ENCODE measurements at regions not wholly inside any gene's neighbourhood (a gene's known extent, or its start where the extent isn't known, plus 50 kb on each side); places are given as distances from the start of the nearest gene placed in this dataset.

- no peak for DNase-seq
These were observed 793.7 kb upstream of the LCORL start for GRCh38 chr4:18815081-18815778.

GRCh38 chr4:18813771-18814170 is 792.2 kb upstream of the LCORL start:
- DNase-seq, result no peak

DNA sequence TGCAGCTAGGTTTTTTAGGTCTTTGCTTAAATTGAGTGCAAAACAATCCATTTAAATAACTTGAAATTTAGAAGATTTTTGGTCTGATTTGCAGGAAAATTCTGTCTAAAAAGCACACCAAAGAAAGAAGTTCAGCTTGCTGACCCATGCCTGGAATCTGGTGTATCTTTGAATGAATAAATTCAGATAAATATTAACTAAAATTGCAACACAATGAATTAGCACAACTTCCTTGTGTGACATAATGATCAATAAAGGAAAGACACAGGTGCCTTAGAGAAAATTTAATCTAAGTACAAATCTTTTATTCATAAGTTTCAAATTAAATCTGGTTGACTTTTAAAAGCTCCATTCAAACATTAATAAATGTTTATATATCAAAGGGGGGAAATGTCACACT is 791.5 kb upstream of the LCORL start:
- DNase-seq, result no peak

DNA sequence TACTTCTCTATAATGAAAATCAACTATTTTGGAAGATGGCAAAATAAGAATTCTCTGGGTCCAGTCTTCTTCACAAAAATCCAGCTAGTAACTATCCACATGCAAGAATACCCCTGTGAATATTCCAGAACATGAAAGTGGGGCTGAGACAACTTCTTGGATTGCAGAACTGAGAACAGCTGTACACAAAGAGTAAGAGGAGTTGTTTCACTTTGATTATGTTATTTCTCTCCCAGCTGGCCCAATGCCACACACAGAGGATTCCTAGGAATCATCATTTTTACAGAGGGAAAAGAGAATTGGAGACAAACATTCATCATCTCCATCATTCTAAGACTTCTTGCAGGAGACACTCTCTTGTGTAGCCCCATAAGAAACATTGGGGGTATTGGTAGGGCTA is 782.2 kb upstream of the LCORL start:
- no peak for DNase-seq

- DNase-seq, result no peak
These were observed 776.6 kb upstream of the LCORL start for GRCh38 chr4:18798123-18798522.

GRCh38 chr4:18795794-18796193 is 774.2 kb upstream of the LCORL start:
- no peak for DNase-seq

DNA sequence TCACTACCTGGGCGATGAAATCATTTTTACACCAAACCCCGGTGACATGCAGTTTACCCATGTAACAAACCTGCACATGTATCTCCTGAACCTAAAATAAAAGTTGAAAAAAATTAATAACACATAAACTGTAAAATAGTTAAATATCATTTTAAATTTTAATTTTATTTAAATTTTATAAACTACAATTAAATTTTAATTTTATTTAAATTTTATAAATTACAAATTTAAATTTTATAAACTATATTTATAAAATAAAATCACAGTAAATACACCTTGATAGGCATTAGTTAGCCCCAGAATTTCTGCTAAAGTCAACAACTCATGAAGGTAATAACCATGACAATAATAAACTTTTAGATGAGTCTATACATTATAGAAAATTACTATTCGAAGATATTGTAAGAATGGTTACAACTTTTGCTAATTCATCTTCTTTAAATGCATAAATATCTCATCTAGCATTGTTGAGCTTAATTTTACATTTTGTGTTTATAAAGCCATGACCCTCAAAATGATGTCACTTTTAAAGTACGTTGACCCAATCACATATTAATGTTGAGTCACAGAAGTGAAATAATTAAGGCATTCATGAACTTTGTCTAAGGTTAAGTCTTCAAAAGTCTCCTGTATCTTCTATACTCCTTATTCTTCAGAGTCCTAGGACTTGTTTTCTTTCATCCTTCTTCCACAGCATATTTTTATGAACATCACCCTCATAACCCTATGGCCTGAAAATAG is 755.8 kb upstream of the LCORL start:
- DNase-seq, result no peak

- DNase-seq, result no peak
These were observed 746.4 kb upstream of the LCORL start for GRCh38 chr4:18767921-18768320.

- DNase-seq, result no peak
These were observed 735.1 kb upstream of the LCORL start for GRCh38 chr4:18756671-18757070.

- no peak for DNase-seq
These were observed 732.6 kb upstream of the LCORL start for GRCh38 chr4:18754180-18754579.

DNA sequence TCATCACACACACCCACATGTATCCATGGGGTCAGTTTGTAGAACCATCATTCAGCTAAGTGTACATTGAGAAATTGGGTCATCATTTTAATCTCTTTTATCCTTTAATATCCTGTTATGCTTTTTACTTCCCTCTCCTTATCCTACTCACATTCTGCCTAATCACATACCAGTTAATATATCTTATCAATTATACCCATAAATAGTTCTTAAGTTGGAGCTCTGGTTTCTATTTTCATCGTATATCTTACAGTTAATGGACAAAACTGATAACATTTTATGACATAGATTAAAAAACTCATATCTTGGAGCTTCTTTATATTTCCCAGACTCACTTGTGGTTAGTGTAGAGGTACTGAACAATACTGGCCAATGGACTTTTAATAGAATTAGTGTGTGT is 729.5 kb upstream of the LCORL start:
- DNase-seq, result no peak

- DNase-seq, result no peak
These were observed 727.8 kb upstream of the LCORL start for GRCh38 chr4:18749391-18749790.

GRCh38 chr4:18736551-18736950 is 715.0 kb upstream of the LCORL start:
- no peak for DNase-seq

GRCh38 chr4:18735740-18736268 is 714.2 kb upstream of the LCORL start:
- no peak for DNase-seq

DNA sequence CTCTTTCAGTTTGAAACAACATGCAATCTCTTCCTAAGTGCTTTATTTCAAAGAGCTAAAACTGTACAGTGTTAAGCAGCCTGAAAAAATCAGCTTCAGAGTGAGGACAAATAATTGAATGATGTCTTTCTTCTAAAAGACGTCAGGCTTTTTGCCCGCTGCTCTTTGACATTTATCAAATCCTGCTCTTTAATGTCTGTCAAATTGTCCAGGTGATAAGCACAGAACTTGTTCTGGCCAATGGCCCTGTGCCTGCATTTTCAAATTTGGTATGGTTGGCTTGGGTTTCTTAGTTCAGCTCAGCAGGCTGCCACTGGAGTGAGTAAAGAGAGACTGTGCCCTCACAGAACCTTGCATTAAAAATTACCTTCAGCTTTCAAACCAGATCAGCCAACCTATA is 712.9 kb upstream of the LCORL start:
- no peak for DNase-seq

DNA sequence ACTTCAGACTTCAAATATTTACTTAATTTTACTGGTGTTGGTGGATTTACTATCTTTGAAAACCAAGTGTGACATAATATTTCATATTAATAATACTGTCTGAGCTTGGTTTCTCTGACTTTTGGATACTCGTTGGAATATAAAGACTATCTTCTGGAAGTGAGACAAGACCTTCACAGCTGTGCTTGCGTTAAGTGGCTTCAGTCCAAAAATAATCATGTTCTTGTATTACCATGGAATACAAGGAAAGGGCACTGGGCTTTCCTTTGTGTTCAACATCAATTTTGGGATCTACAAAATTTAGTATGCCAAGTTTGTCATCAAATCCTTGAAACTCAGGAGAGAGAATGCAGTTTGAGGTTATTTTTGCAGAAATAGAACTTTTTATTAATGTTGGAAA is 712.4 kb upstream of the LCORL start:
- DNase-seq, result no peak

DNA sequence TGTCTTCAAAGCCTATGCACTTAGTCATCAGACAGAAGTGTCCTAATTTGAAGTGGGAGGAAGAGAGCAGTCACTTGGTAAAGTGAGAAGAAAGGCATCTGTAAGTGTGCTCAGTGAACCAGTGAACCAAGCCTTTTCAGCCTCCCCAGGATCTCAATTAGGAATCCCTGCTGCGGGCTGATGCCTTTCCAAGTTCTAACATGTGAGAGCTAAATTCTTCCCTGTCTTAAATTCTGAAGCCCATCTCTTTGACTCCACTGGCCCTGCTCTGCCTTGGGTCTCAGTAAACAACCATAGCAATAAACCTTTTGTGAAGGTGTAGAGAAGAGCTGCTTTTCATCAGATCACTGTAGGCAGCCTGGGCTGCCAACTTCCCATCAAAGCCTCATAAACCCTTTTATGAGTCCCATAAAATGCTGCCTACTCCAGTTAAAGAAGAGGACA is 701.2 kb upstream of the LCORL start:
- no peak for DNase-seq

- no peak for DNase-seq
These were observed 676.7 kb upstream of the LCORL start for GRCh38 chr4:18698119-18698883.

DNA sequence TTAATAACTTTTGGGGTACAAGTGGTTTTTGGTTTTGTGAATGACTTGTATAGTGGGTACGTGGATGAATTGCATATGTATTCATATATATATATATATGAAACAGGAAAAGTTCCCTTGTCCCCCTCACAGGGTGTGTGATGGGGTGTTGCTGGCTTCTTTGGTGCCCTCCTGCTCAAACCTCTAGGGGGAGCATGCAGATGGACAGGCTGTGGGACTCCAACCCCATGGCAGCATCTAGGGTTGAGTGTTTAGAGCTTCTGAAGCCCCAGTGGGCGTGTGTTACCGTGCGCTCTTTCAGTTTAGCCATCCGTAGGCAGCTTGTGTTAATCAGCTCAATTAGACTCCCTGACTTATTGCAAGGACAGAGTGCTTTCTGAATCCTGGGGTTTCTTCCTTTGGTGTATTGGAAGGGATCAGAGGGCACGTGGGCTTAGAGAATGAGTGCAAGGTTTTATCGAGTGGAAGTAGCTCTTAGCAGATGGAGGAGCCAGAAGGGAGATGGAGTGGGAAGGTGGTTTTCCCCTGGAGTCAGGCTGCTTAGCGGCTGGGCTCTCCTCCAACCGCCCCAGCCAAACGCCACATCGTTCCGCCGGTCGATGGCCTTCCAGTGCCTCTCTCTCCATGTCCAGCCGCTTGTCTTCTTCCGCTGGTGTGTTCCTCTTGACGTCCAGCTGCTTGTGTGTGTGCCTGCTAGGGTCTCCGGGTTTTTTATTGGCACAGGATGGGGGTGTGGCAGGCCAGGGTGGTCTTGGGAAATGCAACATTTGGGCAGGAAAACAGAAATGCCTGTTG is 674.4 kb upstream of the LCORL start:
- DNase-seq, result no peak

DNA sequence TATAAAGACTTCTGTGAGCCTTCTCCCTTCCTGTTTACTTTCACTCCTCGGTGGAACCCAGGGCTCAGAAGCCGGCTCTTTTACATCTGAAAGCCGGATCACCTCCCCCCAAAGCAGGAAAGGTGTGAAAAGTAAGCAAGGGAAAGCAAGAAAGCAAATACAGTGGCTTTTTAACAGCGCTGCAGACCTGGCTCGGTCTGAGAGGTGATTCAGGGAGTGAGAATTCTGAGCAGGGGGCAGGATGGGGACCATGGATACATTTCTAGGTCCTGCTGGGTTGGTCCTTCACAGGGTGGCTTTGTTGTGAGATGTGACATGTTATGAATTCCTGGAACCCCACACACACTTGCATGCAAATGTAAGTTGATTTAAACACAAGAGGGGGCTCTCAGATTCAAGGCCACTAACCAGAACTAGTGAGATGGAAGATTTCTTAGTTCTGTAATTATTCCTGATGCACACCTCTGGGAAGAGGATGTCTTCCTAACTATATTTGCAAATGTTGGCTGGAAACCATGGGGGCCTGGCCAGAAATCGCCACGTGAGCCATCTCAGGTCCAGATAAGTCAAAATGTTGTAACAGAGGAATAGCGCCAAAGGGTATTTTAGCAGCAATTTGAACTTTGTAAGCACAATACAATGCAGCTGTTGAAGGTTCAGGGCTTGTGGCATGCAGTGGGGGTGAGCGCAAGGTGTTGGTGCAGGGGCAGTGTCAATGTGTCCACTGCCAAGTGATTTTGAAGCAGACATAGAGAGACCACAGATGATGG is 670.1 kb upstream of the LCORL start:
- DNase-seq, result no peak

GRCh38 chr4:18690291-18690955 is 668.9 kb upstream of the LCORL start:
- no peak for DNase-seq

Measured in DMS79 treated with DMSO at 0.1 percent for 48 hours (cell line).